EH (cell line): ENCODE measurements at regions not wholly inside any gene's neighbourhood (a gene's known extent, or its start where the extent isn't known, plus 50 kb on each side); places are given as distances from the start of the nearest gene placed in this dataset.
"Not testable (repeated sequence)": the region's sequence is repeated elsewhere in the genome, so short reads cannot be mapped to it uniquely, and the experiment has no call there.

Source experiments
- DNase-seq: peaks from one replicate; pipeline ENCODE4 v3.0.0-alpha.2; 2015; ENCODE audit warnings: low read depth

GRCh38 chr10:84854439-84854838 is 526.0 kb downstream of the CCSER2 start:
- no peak for DNase-seq

- no peak for DNase-seq
Observed at GRCh38 chr10:84860855-84861254, 532.5 kb downstream of the CCSER2 start.

GRCh38 chr10:84862551-84862950 is 534.2 kb downstream of the CCSER2 start:
- no peak for DNase-seq

- no peak for DNase-seq
Observed at GRCh38 chr10:84863675-84864074, 535.3 kb downstream of the CCSER2 start.

GRCh38 chr10:84876116-84876999 is 548.0 kb downstream of the CCSER2 start:
- no peak for DNase-seq

GRCh38 chr10:84879991-84880390 is 551.6 kb downstream of the CCSER2 start:
- DNase-seq = no peak

- DNase-seq = not testable (repeated sequence)
Observed at GRCh38 chr10:84881696-84882095, 553.3 kb downstream of the CCSER2 start.

GRCh38 chr10:84890706-84891105 is 562.3 kb downstream of the CCSER2 start:
- DNase-seq = no peak

GRCh38 chr10:84891631-84892030 is 563.2 kb downstream of the CCSER2 start:
- DNase-seq = no peak

GRCh38 chr10:84895541-84895940 is 567.2 kb downstream of the CCSER2 start:
- no peak for DNase-seq

GRCh38 chr10:84896909-84897308 is 568.5 kb downstream of the CCSER2 start:
- no peak for DNase-seq

GRCh38 chr10:84899268-84899667 is 570.9 kb downstream of the CCSER2 start:
- DNase-seq = no peak

GRCh38 chr10:84900141-84900540 is 571.8 kb downstream of the CCSER2 start:
- no peak for DNase-seq

GRCh38 chr10:84901885-84902284 is 573.5 kb downstream of the CCSER2 start:
- no peak for DNase-seq

- DNase-seq = no peak
Observed at GRCh38 chr10:84902553-84902952, 574.2 kb downstream of the CCSER2 start.

- DNase-seq = no peak
Observed at GRCh38 chr10:84903320-84903719, 574.9 kb downstream of the CCSER2 start.

- no peak for DNase-seq
Observed at GRCh38 chr10:84907461-84908009, 579.1 kb downstream of the CCSER2 start.

- DNase-seq = no peak
Observed at GRCh38 chr10:84908491-84908890, 580.1 kb downstream of the CCSER2 start.

GRCh38 chr10:84921701-84922100 is 593.3 kb downstream of the CCSER2 start:
- DNase-seq = no peak

GRCh38 chr10:84924131-84924530 is 595.7 kb downstream of the CCSER2 start:
- no peak for DNase-seq

- DNase-seq = no peak
Observed at GRCh38 chr10:84925495-84925894, 597.1 kb downstream of the CCSER2 start.

GRCh38 chr10:84933402-84933801 is 605.0 kb downstream of the CCSER2 start:
- DNase-seq = no peak

- no peak for DNase-seq
Observed at GRCh38 chr10:84935772-84936171, 607.4 kb downstream of the CCSER2 start.
